NT2/D1 (cell line): ENCODE measurements at regions not wholly inside any gene's neighbourhood (a gene's known extent, or its start where the extent isn't known, plus 50 kb on each side); places are given as distances from the start of the nearest gene placed in this dataset.

ENCODE experiments used
- SUZ12 ChIP-seq: IDR thresholded peaks from 2 replicates; pipeline ENCODE4 v1.6.1; 2011; ENCODE audit not compliant: insufficient read length, insufficient read depth; ENCODE audit errors: extremely low read depth
- YY1 ChIP-seq: IDR thresholded peaks from 2 replicates; pipeline ENCODE4 v1.6.1; 2011; ENCODE audit not compliant: insufficient read length, insufficient read depth
- ZNF274 ChIP-seq: IDR thresholded peaks from 2 replicates; pipeline ENCODE4 v1.6.1; 2011; ENCODE audit warnings: mild to moderate bottlenecking, low read depth, low read length

GRCh38 chr6:155975506-155975905 is 519.9 kb upstream of the NOX3 start:
- TF ChIP-seq YY1 (no peak), SUZ12 (no peak), ZNF274 (no peak)
